ENCODE measurements at regions not wholly inside any gene's neighbourhood (a gene's known extent, or its start where the extent isn't known, plus 50 kb on each side); places are given as distances from the start of the nearest gene placed in this dataset.

DNA sequence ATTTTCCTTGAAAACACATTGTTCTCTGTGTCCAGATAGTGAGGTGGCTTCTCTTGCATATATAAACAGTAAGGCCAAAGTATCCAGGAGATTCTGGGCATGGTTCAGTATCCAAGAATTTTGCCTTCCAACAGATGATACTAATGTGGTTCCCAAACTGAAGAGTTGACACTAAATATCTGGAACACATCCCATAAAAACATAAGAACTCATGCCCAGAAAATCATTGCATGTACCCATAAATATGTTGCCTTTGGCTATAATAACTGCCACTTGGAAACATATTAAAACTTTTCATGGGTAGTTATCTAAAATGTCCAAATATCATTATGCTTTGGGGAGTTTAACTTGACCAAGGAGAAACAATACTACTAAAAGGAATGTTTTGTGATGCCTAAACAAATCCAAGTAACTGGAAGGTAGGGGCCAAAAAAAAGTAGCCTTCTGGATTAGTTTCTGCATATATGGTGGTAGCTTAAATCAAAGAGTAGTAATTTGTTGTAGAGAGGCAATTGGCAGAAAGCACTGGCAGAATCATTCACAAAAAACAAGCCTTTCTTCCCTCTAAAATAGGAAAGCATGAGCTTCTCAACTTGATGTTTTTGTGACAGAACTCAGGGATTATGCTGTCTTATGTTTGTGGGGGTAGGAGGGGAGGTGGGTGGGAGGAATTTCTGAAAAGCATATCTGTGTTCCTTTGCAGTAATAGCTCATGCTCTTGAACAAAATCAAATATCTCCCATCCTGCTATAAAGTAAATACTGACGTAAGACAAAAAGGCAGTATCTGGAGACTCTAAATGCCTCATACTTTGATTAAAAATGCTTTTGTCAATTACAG is 753.9 kb downstream of the TUSC7 start:
- no peak for DNase-seq (ENCODE audit: low read depth in 2 of 2)

DNA sequence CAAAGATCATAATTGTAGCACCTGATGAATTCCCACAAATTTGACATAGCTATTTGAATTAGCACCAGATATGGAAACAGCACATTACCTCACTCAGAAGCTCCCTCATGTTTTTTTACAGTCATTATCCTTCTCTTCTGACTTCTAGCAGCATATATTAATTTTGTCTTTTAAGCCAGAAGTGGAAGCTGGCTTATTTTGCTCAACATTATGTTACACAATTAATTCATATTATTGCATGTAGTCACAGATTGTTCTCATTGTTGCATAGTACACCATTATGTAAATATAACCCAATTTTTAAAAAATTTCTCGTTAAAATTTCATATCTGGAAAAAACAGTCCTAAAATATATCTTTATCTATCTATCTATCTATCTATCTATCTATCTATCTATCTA is 762.3 kb downstream of the TUSC7 start:
- no peak for DNase-seq (ENCODE audit: low read depth in 2 of 2)

GRCh38 chr3:117473981-117474538 is 764.5 kb downstream of the TUSC7 start:
- DNase-seq (ENCODE audit: low read depth in 2 of 2) = no peak

DNA sequence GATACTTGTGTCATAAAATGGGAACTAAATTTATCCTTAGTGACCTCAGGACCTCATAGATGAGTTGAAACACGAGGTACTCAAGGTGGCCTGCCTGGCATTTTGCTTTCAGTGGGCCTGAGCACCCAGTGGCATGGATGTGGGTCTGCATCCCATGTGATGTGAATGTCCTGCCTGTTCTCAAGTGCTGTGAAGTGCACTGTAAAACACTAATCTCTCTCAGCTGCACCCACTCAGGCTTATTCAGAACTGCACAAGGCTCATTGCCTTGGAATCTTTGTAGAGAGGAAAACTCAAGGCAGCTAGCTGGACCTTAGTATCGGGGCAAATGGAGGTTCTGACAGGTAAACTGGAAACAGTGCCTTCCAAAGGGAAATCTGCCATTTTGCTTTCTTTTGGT is 767.0 kb downstream of the TUSC7 start:
- no peak for DNase-seq (ENCODE audit: low read depth in 2 of 2)

GRCh38 chr3:117477214-117477755 is 767.7 kb downstream of the TUSC7 start:
- no peak for DNase-seq (ENCODE audit: low read depth in 2 of 2)

DNA sequence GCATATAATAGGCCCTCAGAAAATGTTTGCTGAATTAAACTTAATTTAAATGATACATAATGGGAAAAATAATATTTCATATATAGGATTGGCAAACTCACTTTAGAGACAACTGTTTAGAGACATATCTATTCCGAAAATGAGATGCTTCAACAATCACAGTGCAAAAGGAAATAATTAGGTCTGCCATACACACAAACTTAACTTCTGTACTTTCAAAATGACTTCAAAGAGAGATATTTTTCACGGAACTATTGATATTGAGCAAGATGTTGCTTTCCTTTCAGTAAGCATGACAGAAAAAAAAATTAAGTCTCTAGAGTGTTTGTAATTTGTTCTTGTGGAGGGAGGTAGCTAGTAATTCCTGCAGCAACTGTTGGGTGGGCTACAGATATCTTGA is 769.5 kb downstream of the TUSC7 start:
- DNase-seq (ENCODE audit: low read depth in 2 of 2) = no peak

DNA sequence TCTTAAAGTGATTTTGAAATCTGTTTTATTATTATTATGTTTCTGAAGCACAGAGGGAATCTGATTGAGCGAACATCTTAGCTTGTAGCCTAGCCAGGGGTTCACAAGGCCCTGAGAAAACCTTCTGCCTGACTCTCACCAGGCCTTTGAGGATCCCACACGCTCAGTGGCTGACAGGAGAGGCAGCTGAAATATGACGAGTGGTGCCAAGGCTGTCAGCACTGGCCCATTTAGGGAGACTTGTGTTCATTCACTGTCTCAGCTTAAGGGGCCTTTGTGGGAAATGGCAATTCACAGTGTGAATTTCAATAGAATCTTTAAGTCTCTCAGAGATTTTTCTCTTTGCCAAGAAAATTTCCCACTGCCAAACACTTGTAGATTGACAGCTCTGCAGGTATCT is 770.9 kb downstream of the TUSC7 start:
- DNase-seq (ENCODE audit: low read depth in 2 of 2) = no peak

- no peak for DNase-seq (ENCODE audit: low read depth in 2 of 2)
Observed at GRCh38 chr3:117480972-117481371, 771.4 kb downstream of the TUSC7 start.

DNA sequence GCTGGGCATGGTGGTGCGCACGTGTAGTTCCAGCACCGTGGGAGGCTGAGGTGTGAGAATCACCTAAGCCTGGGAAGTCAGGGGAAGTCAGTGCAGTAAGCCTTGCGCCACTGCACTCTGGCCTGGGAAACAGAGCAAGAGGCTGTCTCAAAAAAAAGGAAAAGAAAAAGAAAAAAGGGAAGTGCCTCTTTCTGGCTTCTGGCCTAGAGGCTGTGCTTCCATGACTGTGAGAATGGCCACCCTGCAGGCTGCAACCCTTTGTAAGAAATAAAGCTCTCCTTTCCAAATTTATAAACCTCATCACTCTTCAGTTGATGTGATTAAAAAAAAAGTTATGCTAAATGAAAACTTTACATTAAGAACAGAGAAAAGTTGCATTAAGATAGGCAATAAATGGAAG is 774.3 kb downstream of the TUSC7 start:
- DNase-seq (ENCODE audit: low read depth in 2 of 2) = no peak

DNA sequence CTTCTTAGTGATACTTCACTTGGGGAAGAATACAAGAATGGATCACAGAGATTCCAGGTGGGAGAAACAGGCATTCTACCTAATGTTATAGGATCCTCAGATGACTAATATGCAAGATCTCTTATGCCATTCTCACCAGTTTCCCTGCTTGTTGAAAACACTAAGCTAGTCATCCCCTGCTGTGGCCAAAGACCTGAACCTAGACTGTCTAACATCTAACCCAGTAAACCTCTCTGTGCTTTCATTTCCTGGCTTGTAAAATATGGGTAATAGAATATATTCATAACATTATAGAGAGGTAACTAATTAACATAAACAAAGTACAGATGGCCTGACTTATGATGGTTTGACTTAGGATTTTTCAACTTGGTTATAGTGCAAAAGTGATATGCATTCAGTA is 776.3 kb downstream of the TUSC7 start:
- no peak for DNase-seq (ENCODE audit: low read depth in 2 of 2)

DNA sequence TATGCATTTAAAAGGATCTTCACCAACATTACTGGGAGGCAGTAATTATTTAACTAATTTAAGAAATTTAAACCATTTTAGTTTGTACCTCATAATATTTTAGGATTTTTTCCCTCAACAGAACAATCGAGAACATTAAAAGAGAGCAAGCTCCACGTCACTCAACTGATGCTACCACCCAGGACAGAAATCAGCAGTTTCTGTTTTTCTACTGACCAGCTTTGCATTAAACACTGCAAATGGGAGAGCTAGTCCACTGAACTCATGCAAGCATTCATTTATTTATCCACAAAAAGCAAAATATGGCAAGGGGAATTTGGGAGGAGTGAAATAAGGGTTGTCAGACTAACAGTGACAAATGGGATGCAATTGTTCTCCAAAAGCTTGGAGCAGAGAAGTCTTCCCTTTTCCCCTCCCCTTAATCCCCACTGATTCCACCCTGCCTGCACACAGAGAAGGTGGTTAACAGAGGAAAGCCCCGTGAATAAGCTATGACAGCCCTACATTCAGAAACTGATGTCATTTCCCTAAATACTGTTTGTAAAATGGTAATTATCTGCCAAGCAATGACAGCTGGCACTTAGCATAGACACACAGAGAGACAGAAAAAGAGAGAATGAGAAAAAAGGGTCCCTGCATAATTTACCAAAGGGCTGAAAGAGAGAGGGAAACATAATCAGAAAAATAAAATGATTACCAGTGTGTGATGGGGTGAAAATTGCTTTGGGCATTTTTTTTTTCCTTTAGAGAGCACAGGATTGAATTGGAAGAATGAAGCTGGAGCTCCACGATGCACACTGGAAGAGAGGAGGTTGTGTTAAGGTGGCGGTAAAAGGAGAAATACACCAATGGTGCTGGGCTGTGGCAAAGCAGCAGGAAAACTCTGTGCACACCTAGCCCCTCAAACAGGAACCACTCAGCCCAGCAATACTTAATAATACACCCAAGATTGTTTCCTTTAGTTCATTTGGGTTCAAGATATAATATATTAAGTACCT is 777.4 kb downstream of the TUSC7 start:
- DNase-seq (ENCODE audit: low read depth in 2 of 2) = no peak

DNA sequence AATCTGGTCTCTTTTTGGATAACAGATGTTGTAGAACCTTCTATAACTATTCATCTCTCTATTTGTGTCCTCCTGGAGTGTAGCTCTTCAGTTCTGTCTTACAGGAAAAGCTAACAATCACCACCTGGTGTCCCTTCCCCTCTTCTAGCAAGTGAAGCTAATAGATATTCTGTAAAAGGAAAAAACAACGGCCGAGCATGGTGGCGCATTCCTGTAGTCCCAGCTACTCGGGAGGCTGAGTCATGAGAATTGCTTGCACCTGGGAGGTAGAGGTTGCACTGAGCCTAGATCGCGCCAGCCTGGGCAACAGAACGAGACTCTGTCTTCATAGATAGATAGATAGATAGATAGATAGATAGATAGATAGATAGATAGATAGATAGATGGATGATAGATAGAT is 779.4 kb downstream of the TUSC7 start:
- DNase-seq (ENCODE audit: low read depth in 2 of 2) = no peak

DNA sequence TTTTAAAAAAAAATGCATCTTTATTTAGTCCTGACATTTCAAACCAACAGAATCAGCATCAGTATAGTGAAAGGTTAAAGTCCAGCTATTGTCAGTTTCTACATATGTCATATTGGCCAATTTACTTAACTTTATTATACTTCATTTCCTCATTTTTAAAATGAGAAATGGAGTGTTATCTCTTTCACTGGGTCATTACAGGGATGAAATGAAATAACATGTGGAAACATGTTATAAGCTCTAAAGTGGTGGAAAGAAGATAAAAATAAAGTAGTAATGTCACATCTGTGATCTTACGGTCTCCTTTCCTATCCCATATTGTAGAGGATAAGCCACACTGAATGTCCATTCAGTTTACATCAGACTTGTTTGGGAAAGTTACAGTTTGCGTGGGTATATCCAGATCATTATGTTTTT is 780.1 kb downstream of the TUSC7 start:
- DNase-seq (ENCODE audit: low read depth in 2 of 2) = no peak

GRCh38 chr3:117490716-117491115 is 781.1 kb downstream of the TUSC7 start:
- DNase-seq (ENCODE audit: low read depth in 2 of 2) = no peak

DNA sequence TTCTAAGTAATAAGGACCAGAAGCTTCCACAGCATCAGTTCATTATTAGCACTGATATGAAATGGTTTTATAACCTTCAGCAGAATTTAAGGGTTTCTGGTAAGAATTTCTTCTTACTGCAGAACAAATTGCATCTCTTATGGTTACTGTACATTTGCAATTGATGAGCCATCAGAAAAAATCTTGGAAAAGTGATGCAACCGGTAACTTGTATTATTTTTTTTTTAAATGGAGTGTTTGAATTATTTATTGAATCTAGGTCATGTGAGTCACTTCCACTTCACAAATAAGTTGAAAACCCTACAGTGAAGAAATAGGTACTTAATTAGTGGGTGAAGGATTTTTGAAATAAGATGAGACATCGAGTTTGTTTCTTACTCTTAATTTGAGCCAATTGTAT is 786.0 kb downstream of the TUSC7 start:
- no peak for DNase-seq (ENCODE audit: low read depth in 2 of 2)

DNA sequence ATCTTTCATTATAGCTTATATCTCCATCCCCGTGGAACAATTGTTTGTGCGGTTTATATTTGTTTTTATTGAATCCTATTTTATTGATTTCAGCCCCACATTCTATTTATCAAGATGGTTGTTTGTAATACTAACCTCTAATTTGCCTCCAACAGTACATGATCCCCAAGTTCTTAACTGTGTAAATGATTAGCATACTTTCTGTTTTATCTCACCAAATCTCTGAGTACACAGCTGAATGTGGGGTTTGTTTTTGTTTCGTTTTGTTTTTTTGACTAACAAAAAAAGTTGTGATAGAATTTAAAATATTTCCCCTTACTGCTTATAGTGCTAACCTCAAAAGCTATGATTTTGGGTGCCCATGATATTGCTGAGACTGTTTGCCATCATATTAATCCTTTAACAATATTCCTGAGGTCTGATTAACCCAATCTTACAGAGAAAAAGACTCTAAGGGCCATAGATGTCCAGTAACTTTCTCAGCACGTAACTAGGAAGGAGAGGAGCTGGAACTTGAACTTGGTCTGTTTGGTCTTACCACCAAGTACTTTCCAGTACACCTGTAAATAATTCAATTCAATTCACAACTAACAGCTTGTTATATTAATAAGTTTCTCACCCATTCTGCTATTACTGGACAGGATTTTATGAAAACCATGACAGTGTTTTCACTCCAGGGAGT is 789.8 kb downstream of the TUSC7 start:
- no peak for DNase-seq (ENCODE audit: low read depth in 2 of 2)

DNA sequence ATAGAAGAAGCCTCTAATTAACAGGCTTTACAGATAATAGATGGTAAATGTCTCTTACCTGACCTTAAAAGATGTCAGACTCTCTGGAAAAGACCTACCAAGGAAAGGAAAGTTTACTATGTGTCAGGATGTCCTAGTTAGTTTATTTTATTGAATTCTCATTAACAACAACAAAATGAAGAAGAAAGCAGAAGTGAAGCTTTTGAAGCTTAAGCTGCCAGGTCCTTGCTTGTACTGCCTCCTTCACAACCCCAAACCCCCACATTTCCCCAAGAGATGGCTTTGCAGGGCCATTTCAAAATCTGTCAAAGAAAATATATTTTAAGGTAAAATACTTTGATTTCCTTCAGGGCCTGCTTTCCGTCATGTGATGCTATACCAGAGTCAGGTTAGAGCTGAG is 798.4 kb downstream of the TUSC7 start:
- DNase-seq (ENCODE audit: low read depth in 2 of 2) = no peak

- DNase-seq (ENCODE audit: low read depth in 2 of 2) = no peak
Observed at GRCh38 chr3:117509858-117510257, 800.3 kb downstream of the TUSC7 start.

DNA sequence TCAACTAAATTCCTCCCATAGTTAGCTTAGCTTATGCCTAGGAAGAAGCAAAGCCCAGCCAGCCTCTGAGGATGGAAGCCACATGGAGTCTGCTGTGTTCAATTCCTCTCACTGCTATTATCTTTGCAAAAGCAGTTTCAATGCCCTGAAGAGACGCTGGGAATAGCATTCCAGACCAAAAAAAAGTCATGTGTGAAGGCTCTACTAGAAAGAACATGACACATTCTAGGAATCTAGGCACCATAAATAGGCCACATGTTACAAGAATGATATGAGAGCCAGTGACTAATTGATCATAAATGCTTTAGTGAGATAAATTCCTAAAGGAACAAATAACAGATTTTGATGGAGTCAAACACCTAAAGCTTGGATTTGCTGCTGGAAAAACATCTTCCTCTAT is 800.8 kb downstream of the TUSC7 start:
- DNase-seq (ENCODE audit: low read depth in 2 of 2) = no peak

DNA sequence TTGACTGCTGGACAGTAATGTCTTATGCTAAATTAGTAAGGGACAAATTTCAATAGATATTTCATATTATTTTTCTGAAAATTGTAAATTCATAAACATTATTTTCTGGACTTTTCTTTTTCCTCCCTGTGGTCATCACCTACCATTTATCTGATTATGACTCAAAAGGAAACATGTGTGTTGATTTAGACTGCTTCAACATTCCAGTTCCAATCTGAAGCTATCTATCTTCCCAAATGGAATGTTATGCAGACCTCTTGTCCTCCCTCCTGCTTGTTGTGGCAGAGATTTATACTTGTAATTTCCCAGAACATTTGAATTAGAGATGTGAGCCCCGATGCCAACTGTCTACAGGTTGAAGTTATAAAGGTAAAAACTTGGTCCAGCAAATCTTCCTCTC is 803.4 kb downstream of the TUSC7 start:
- DNase-seq (ENCODE audit: low read depth in 2 of 2) = no peak

DNA sequence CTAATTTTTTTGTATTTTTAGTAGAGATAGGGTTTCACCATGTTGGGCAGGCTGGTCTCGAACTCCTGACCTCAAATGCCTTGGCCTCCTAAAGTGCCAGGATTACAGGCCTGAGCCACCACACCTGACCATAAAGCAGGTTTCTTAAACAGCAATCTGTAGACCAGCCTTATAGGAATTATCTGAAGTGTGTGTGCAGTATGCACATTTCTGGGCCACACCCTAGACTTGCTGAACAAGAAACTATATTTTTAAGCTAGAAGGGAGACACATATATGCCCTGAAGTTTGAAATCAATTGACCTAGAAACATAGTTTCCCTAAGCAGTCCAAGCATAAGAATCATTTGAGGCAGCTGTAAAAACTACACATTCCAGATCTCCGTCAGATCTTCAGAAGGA is 805.7 kb downstream of the TUSC7 start:
- no peak for DNase-seq (ENCODE audit: low read depth in 2 of 2)

GRCh38 chr3:117518364-117518763 is 808.8 kb downstream of the TUSC7 start:
- DNase-seq (ENCODE audit: low read depth in 2 of 2) = no peak
